IMR-90 (cell line): ENCODE measurements at regions not wholly inside any gene's neighbourhood (a gene's known extent, or its start where the extent isn't known, plus 50 kb on each side); places are given as distances from the start of the nearest gene placed in this dataset.

ENCODE experiments used
- ATAC-seq: fragments of 200-7000 bp; cut with Tn5 transposase; 2 replicates; pipeline ENCODE4 v1.9.1; 2020; ENCODE audit warnings: low read depth, mild to moderate bottlenecking, moderate library complexity
- BruUV-seq: library from RNA; stranded (reverse); fragments of 400-500 nt; replicated peaks from 2 replicates; lab custom pipeline; 2021; lab: Mats Ljungman, UMichigan
- CTCF ChIA-PET: fragments of 300-600 bp; formaldehyde crosslinking; extraction: SDS; loops from one replicate; lab custom pipeline; 2021; ENCODE audit warnings: antibody characterized with exemption; lab: Yijun Ruan, JAX
- POLR2A ChIA-PET: fragments of 300-600 bp; sonication (Branson Sonifier 250); formaldehyde crosslinking; loops from one replicate; lab custom pipeline; 2022; ENCODE audit warnings: antibody characterized with exemption; ENCODE audit not compliant: unreplicated experiment; lab: Charles Lee
- DNase-seq: peaks from one replicate; pipeline ENCODE4 v3.0.0; 2013
- H2AFZ ChIP-seq: replicated peaks from 2 replicates; pipeline ENCODE3; 2013; ENCODE audit warnings: low read length, mild to moderate bottlenecking; ENCODE audit not compliant: poor library complexity
- H2AK5ac ChIP-seq: 2 replicates; pipeline ENCODE4 v1.6.1; 2013; ENCODE audit warnings: low read depth, low read length, inconsistent platforms
- H2AK9ac ChIP-seq: replicated peaks from 2 replicates; pipeline ENCODE3; 2013; ENCODE audit warnings: mild to moderate bottlenecking, low read depth, low read length, moderate library complexity; ENCODE audit not compliant: poor library complexity
- H2BK120ac ChIP-seq: 2 replicates; pipeline ENCODE4 v1.6.1; 2013; ENCODE audit warnings: low read depth, low read length, inconsistent platforms
- H2BK15ac ChIP-seq: 3 replicates; pipeline ENCODE4 v1.6.1; 2013; ENCODE audit warnings: low read depth, low read length, inconsistent platforms
- H2BK20ac ChIP-seq: 2 replicates; pipeline ENCODE4 v1.6.1; 2013; ENCODE audit warnings: low read depth, mild to moderate bottlenecking, inconsistent platforms, low read length, moderate library complexity
- H2BK5ac ChIP-seq: 2 replicates; pipeline ENCODE4 v1.6.1; 2013; ENCODE audit warnings: mild to moderate bottlenecking, low read depth, low read length, inconsistent platforms; ENCODE audit not compliant: poor library complexity, severe bottlenecking
- H3K14ac ChIP-seq: replicated peaks from 2 replicates; pipeline ENCODE4 v1.6.1; 2013; ENCODE audit warnings: low read depth, low read length, inconsistent platforms
- H3K18ac ChIP-seq: 2 replicates; pipeline ENCODE4 v1.6.1; 2013; ENCODE audit warnings: low read depth, low read length, control low read depth
- H3K23ac ChIP-seq: 2 replicates; pipeline ENCODE4 v1.6.1; 2013; ENCODE audit warnings: low read depth, low read length, inconsistent platforms
- H3K27ac ChIP-seq: 2 replicates; pipeline ENCODE4 v1.5.1; 2013; ENCODE audit warnings: mild to moderate bottlenecking, control low read depth, low read length; ENCODE audit not compliant: insufficient read depth
- H3K27me3 ChIP-seq: 2 replicates; pipeline ENCODE4 v1.6.1; 2013; ENCODE audit warnings: low read length; ENCODE audit not compliant: control insufficient read depth, insufficient read depth
- H3K36me3 ChIP-seq: 2 replicates; pipeline ENCODE4 v1.6.1; 2013; ENCODE audit warnings: low read length, mixed read lengths; ENCODE audit not compliant: control insufficient read depth, insufficient read depth
- H3K4ac ChIP-seq: 2 replicates; pipeline ENCODE4 v1.6.1; 2013; ENCODE audit warnings: low read depth, low read length, inconsistent platforms
- H3K4me1 ChIP-seq: 2 replicates; pipeline ENCODE4 v1.6.1; 2013; ENCODE audit warnings: low read length, mixed read lengths; ENCODE audit not compliant: control insufficient read depth, insufficient read depth
- H3K4me2 ChIP-seq: 2 replicates; pipeline ENCODE4 v1.6.1; 2013; ENCODE audit warnings: low read depth, mild to moderate bottlenecking, control low read depth, low read length, moderate library complexity
- H3K4me3 ChIP-seq: 2 replicates; pipeline ENCODE4 v1.5.1; 2013; ENCODE audit warnings: low read depth, mild to moderate bottlenecking, control low read depth, low read length, moderate library complexity; ENCODE audit not compliant: insufficient read depth
- H3K56ac ChIP-seq: 2 replicates; pipeline ENCODE4 v1.6.1; 2013; ENCODE audit warnings: low read length, inconsistent platforms; ENCODE audit not compliant: insufficient read depth; ENCODE audit errors: extremely low read depth
- H3K79me1 ChIP-seq, 2 experiments: 2 replicates each; pipeline ENCODE4 v1.6.1; 2013; ENCODE audit warnings: low read length in 2 of 2, inconsistent platforms in 1 of 2, low read depth in 1 of 2
- H3K9ac ChIP-seq: 2 replicates; pipeline ENCODE4 v1.6.1; 2013; ENCODE audit warnings: low read depth, low read length, control low read depth
- H3K9me1 ChIP-seq: 2 replicates; pipeline ENCODE4 v1.6.1; 2013; ENCODE audit warnings: low read length, inconsistent platforms; ENCODE audit not compliant: insufficient read depth
- H3K9me3 ChIP-seq: 2 replicates; pipeline ENCODE4 v1.6.1; 2013; ENCODE audit warnings: low read length; ENCODE audit not compliant: control insufficient read depth, insufficient read depth
- H4K20me1 ChIP-seq: 2 replicates; pipeline ENCODE4 v1.6.1; 2013; ENCODE audit warnings: low read length, inconsistent platforms; ENCODE audit not compliant: insufficient read depth
- H4K5ac ChIP-seq: 2 replicates; pipeline ENCODE4 v1.6.1; 2013; ENCODE audit warnings: mild to moderate bottlenecking, low read depth, low read length, control low read depth
- H4K8ac ChIP-seq, 2 experiments: 2 replicates each; pipeline ENCODE4 v1.6.1; 2013; ENCODE audit warnings: low read depth in 2 of 2, low read length in 2 of 2, control low read depth in 1 of 2, inconsistent platforms in 1 of 2
- H4K91ac ChIP-seq: 2 replicates; pipeline ENCODE4 v1.6.1; 2013; ENCODE audit warnings: low read depth, low read length, inconsistent platforms; ENCODE audit not compliant: insufficient read depth
- CHD1 ChIP-seq: IDR thresholded peaks from 2 replicates; pipeline ENCODE4 v1.6.1; 2012; ENCODE audit warnings: low read depth, low read length, improper control_type of control experiment
- RCOR1 ChIP-seq: IDR thresholded peaks from 2 replicates; pipeline ENCODE4 v1.6.1; 2012; ENCODE audit warnings: mild to moderate bottlenecking, low read length, improper control_type of control experiment; ENCODE audit not compliant: insufficient replicate concordance
- WGBS, 2 experiments: methylation state at CpG; one replicate each; pipeline versions ENCODE4 v1.1.5 to v1.1.7; 2013; ENCODE audit warnings: missing lambda C conversion rate in 2 of 2; ENCODE audit not compliant: insufficient read length in 1 of 2; ENCODE audit errors: extremely low coverage in 2 of 2; 5-methylcytosine and 5-hydroxymethylcytosine counted together
- dilution Hi-C: fragments of 300-500 bp; cut with HindIII; formaldehyde crosslinking; loops from one replicate; pipeline ENCODE4 v1.14.3; 2018; ENCODE audit warnings: low sequenced_read_pairs; ENCODE audit not compliant: unreplicated experiment
- in situ Hi-C: fragments of 300-500 bp; cut with MboI; formaldehyde crosslinking; loops from 3 replicates; pipeline ENCODE4 v1.14.3; 2019; ENCODE audit warnings: low sequenced_read_pairs, inconsistent platforms, mixed read lengths
- intact Hi-C: fragments of 100-400 bp; cut with micrococcal nuclease; formaldehyde crosslinking; loops from 2 replicates; pipeline ENCODE4 v1.10.0; 2022
- TF ChIP-seq, protein P1 (sequence below): fragments of 150-350 bp; IDR thresholded peaks from 2 replicates; pipeline ENCODE4 v1.6.1; 2016; ENCODE audit warnings: low read depth, mild to moderate bottlenecking, low read length, moderate library complexity, borderline replicate concordance

GRCh38 chr12:111285200-111285599 is 83.7 kb downstream of the PHETA1 start:
- Histone ChIP-seq H3K36me3 (no peaks in the 10 kb centered on the region), H3K4me2 (no peak overlapping the region), H2AK9ac (no peak overlapping the region), H3K9ac (no peak overlapping the region), H2AFZ (peak overlapping the region; percentile 21), H2BK5ac (no peak overlapping the region), H3K9me1 (no peaks in the 10 kb centered on the region), H3K14ac (no peak overlapping the region), H4K91ac (no peak overlapping the region), H3K79me1 (no peaks in the 10 kb centered on the region), H2AK5ac (no peak overlapping the region), H3K23ac (no peak overlapping the region), H3K27me3 (peaks cover 6% of the 10 kb centered on the region; the same call in 1 of the 2 replicates), H3K27ac (no peak overlapping the region), H3K9me3 (no peaks in the 10 kb centered on the region), H3K18ac (no peak overlapping the region), H4K5ac (no peak overlapping the region), H2BK15ac (no peak overlapping the region), H3K4me3 (no peak overlapping the region), H3K4ac (no peak overlapping the region), H4K20me1 (no peaks in the 10 kb centered on the region), H3K4me1 (no peaks in the 10 kb centered on the region), H2BK20ac (no peak overlapping the region), H3K56ac (no peak overlapping the region), H4K8ac (no peak overlapping the region), H2BK120ac (no peak overlapping the region)
- dilution Hi-C loops = no loop called here
- CTCF ChIA-PET = no interaction called here
- no CpG with 5 or more reads among the region's 5 CpGs for WGBS, 2 experiments
- ATAC-seq = no peak
- TF ChIP-seq RCOR1 = no peak
- no peak for TF ChIP-seq CHD1
- TF ChIP-seq, protein P1, sequence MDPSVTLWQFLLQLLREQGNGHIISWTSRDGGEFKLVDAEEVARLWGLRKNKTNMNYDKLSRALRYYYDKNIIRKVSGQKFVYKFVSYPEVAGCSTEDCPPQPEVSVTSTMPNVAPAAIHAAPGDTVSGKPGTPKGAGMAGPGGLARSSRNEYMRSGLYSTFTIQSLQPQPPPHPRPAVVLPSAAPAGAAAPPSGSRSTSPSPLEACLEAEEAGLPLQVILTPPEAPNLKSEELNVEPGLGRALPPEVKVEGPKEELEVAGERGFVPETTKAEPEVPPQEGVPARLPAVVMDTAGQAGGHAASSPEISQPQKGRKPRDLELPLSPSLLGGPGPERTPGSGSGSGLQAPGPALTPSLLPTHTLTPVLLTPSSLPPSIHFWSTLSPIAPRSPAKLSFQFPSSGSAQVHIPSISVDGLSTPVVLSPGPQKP = no peak
- DNase-seq = no peak
- POLR2A ChIA-PET = interaction anchor here (0.6 kb wide), 1 partner anchor 403 kb away, joined by 4 read pairs; no protein-coding TSS in a partner anchor
- BruUV-seq = no TSS peak
- in situ Hi-C loops = no loop called here
- intact Hi-C loops = no loop called here
